Progenitor cell of endocrine pancreas (in vitro differentiated cells): ENCODE measurements at regions not wholly inside any gene's neighbourhood (a gene's known extent, or its start where the extent isn't known, plus 50 kb on each side); places are given as distances from the start of the nearest gene placed in this dataset.
A peak's percentile ranks its signal among the peaks of the same experiment; 100 is the strongest.

ENCODE experiments used
- DNase-seq: peaks from one replicate; pipeline ENCODE4 v3.0.0; 2021; ENCODE audit warnings: low spot score; ENCODE audit not compliant: unreplicated experiment
- H3K27ac Mint-ChIP-seq: 2 replicates; pipeline ENCODE4 v1.8.0; 2021; ENCODE audit warnings: mild to moderate bottlenecking, moderate library complexity, mixed read lengths
- H3K27me3 Mint-ChIP-seq: 2 replicates; pipeline ENCODE4 v1.8.0; 2021; ENCODE audit warnings: mixed read lengths
- H3K36me3 Mint-ChIP-seq: 2 replicates; pipeline ENCODE4 v1.8.0; 2022; ENCODE audit warnings: mixed read lengths; ENCODE audit not compliant: insufficient read depth
- H3K4me1 Mint-ChIP-seq: 2 replicates; pipeline ENCODE4 v1.8.0; 2021; ENCODE audit warnings: low read depth, mixed read lengths
- H3K4me3 Mint-ChIP-seq: 2 replicates; pipeline ENCODE4 v1.8.0; 2021; ENCODE audit warnings: low read depth, mild to moderate bottlenecking, moderate library complexity, mixed read lengths
- H3K9me3 Mint-ChIP-seq: 2 replicates; pipeline ENCODE4 v1.8.0; 2021; ENCODE audit warnings: low read depth, mixed read lengths
- CTCF ChIP-seq: fragments of 200-600 bp; sonication (generic); IDR thresholded peaks from one replicate; pipeline ENCODE4 v1.5.0; 2021; ENCODE audit warnings: antibody characterized with exemption, mild to moderate bottlenecking; ENCODE audit not compliant: unreplicated experiment

DNA sequence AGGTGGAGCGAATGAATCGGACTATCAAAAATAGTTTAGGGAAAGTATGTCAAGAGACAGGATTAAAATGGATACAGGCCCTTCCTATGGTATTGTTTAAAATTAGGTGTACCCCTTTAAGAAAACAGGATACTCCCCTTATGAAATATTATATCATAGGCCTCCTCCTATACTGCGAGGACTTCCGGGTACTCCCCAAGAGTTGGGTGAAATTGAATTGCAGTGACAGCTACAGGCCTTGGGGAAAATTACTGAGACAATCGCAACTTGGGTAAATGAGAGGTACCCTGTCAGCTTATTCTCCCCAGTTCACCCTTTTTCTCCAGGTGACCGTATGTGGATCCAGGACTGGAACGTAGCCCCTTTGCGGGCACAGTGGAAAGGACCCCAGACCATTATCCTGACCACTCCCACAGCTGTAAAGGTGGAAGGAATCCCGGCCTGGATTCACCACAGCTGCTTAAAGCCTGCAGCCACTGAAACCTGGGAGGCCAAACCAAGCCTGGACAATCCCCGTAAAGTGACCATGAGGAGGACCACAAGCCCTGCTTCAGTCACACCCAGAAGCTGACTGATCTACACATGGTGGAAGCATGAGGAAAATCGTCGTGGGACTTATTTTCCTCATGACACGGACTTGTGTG is 1138.1 kb downstream of the ARAP2 start:
- H3K27ac Mint-ChIP-seq, result peak overlapping the region; percentile 49
- DNase-seq, result no peak
- no peaks in the 10 kb centered on the region for H3K27me3 Mint-ChIP-seq
- H3K36me3 Mint-ChIP-seq, result no peaks in the 10 kb centered on the region
- peaks cover 18% of the 10 kb centered on the region for H3K9me3 Mint-ChIP-seq
- H3K4me3 Mint-ChIP-seq, result no peak overlapping the region
- TF ChIP-seq CTCF, result no peak
- H3K4me1 Mint-ChIP-seq, result peaks cover 1% of the 10 kb centered on the region

DNA sequence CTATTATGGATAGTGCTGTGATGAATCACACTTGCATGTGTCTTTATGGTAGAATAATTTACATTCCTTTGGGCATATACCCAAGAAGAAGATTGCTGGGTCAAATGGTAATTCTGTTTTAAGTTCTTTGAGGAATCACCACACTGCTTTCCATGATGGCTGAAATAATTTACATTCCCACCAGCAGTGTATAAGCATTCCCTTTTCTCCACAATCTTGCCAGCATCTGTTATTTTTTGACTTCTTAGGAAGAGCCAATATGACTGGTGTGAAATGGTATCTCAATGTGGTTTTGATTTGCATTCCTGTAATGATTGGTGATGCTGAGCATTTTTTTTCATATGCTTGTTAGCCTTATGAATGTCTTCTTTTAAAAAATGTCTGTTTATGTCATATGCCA is 1120.2 kb downstream of the ARAP2 start:
- H3K4me1 Mint-ChIP-seq, result no peaks in the 10 kb centered on the region

DNA sequence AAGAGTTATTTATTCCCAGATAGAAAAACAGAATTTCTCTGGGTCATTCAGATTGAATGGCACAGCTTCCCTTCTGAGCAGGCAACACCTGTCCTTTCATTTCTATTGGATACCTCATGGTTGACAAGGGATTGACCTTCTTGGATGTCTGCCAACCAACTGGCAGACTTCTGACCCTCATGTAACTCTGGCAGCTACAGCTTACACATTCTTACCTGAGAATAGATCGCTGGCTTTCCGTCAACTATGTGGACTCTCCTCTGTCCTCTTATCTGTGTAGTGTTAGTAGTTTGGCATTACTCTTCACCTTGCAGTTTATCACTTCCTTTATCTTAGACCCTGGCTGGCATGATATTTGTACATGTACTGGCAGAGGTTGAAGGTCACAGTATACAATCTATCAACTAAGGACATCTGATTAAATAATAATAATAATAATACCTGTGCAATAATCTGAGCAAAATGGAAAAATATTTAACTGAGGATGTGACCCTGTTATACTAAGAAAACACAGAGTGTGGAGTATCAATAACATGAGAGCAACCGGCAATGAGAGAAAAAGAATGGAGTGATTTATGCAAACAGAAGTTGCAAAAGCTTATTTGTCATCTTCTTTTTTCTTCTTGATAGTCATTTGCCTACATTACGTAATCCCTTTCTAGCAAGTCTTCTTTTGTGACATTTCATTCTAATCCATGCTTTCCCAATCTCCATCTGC is 1118.2 kb downstream of the ARAP2 start:
- H3K36me3 Mint-ChIP-seq, result no peaks in the 10 kb centered on the region
- H3K9me3 Mint-ChIP-seq, result peaks cover 11% of the 10 kb centered on the region
- H3K4me1 Mint-ChIP-seq, result no peaks in the 10 kb centered on the region
- TF ChIP-seq CTCF, result no peak
- H3K27me3 Mint-ChIP-seq, result no peaks in the 10 kb centered on the region
- DNase-seq, result no peak
- no peak overlapping the region for H3K4me3 Mint-ChIP-seq
- no peak overlapping the region for H3K27ac Mint-ChIP-seq

More for the DNA sequence above, 1120.2 kb downstream of the ARAP2 start:
- Mint-ChIP-seq H3K4me3 (no peak overlapping the region), H3K27me3 (no peaks in the 10 kb centered on the region), H3K36me3 (no peaks in the 10 kb centered on the region), H3K9me3 (peaks cover 11% of the 10 kb centered on the region), H3K27ac (no peak overlapping the region)
- DNase-seq, result no peak
- TF ChIP-seq CTCF, result no peak

DNA sequence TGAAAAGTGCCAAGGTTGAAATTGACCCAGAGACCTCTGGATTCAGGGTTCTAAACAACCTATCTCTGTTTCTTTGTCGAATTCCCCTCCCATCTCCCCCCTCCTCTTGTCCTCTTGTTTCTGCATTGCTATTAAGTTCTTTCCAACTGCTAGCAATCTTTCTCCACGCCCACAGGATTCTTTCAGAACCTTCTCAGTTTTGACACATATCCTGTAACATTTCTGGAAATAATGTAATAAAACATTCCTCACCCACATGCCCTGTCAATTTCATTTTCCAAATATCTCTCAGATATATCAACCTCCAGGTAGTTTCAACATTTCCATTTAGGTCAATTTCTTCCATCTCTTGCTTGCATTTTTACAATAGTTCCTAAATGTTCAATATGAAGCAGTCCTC is 1105.9 kb downstream of the ARAP2 start:
- no peak overlapping the region for H3K27ac Mint-ChIP-seq
- DNase-seq, result no peak
- peaks cover 5% of the 10 kb centered on the region for H3K4me1 Mint-ChIP-seq
- no peak overlapping the region for H3K4me3 Mint-ChIP-seq
- H3K9me3 Mint-ChIP-seq, result peaks cover 15% of the 10 kb centered on the region
- no peaks in the 10 kb centered on the region for H3K27me3 Mint-ChIP-seq
- TF ChIP-seq CTCF, result no peak
- no peaks in the 10 kb centered on the region for H3K36me3 Mint-ChIP-seq

GRCh38 chr4:35147761-35148160 is 1096.6 kb downstream of the ARAP2 start:
- peaks cover 1% of the 10 kb centered on the region for H3K36me3 Mint-ChIP-seq
- H3K27me3 Mint-ChIP-seq, result no peaks in the 10 kb centered on the region
- DNase-seq, result no peak
- H3K4me3 Mint-ChIP-seq, result no peak overlapping the region
- peaks cover 16% of the 10 kb centered on the region for H3K9me3 Mint-ChIP-seq
- H3K27ac Mint-ChIP-seq, result no peak overlapping the region
- H3K4me1 Mint-ChIP-seq, result no peaks in the 10 kb centered on the region
- no peak for TF ChIP-seq CTCF
